GM12878 (cell line): ENCODE measurements at regions not wholly inside any gene's neighbourhood (a gene's known extent, or its start where the extent isn't known, plus 50 kb on each side); places are given as distances from the start of the nearest gene placed in this dataset.
"Not testable (repeated sequence)": the region's sequence is repeated elsewhere in the genome, so short reads cannot be mapped to it uniquely, and the experiment has no call there.

Experiments
- CHD4 ChIP-seq: fragments of 200-600 bp; sonication (generic); IDR thresholded peaks from 2 replicates; pipeline ENCODE4 v1.6.1; 2016; ENCODE audit warnings: mild to moderate bottlenecking
- ETV6 ChIP-seq, 2 experiments: fragments of 450-650 bp in 1 of 2; IDR thresholded peaks in 1 of 2; conservative IDR thresholded peaks in 1 of 2; 2 replicates each; pipeline ENCODE4 v1.6.1; 2014; ENCODE audit warnings: antibody characterized with exemption in 1 of 2, borderline replicate concordance in 1 of 2, low read depth in 1 of 2, mild to moderate bottlenecking in 1 of 2, moderate library complexity in 1 of 2
- FOXK2 ChIP-seq: fragments of 450-650 bp; IDR thresholded peaks from 2 replicates; pipeline ENCODE4 v1.6.1; 2017; ENCODE audit warnings: mild to moderate bottlenecking, moderate library complexity
- NFIC ChIP-seq: IDR thresholded peaks from 2 replicates; pipeline ENCODE4 v1.6.1; 2012; ENCODE audit warnings: low read depth, mild to moderate bottlenecking, inconsistent platforms, low read length, moderate library complexity
- POLR2AphosphoS5 ChIP-seq: IDR thresholded peaks from 2 replicates; pipeline ENCODE4 v1.6.1; 2011; ENCODE audit warnings: mild to moderate bottlenecking, low read length, inconsistent platforms
- RCOR1 ChIP-seq: conservative IDR thresholded peaks from 2 replicates; pipeline ENCODE4 v1.6.1; 2012; ENCODE audit warnings: low read depth, low read length, improper control_type of control experiment
- REST ChIP-seq: IDR thresholded peaks from 2 replicates; pipeline ENCODE4 v1.6.1; 2012; ENCODE audit warnings: mild to moderate bottlenecking, low read depth, low read length

DNA sequence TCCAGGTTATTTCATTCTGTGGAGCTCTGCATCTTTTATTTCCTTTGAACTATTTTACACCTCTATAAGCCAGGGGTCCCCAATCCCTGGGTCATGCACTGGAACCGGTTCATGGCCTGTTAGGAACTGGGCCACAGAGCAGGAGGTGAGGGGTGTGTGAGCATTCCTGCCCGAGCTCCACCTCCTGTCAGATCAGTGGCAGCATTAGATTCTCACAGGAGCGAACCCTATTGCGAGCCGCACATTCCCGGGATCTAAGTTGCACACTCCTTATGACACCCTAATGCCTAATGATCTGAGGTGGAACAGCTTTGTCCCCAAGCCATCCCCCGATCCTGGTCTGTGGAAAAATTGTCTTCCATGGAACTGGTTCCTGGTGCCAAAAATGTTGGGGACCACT, 107.2 kb downstream of the TMEM121 start:
- not testable (repeated sequence) for TF ChIP-seq ETV6 (conservative IDR thresholded peaks at IDR 0.05 in 1 of 2, IDR thresholded peaks at IDR 0.05 in 1 of 2; ENCODE audit: borderline replicate concordance in 1 of 2, low read depth in 1 of 2); REST; NFIC; FOXK2; RCOR1; CHD4; POLR2AphosphoS5
